ENCODE measurements at regions not wholly inside any gene's neighbourhood (a gene's known extent, or its start where the extent isn't known, plus 50 kb on each side); places are given as distances from the start of the nearest gene placed in this dataset.

GRCh38 chr1:63099188-63099587, 223.2 kb upstream of the FOXD3 start:
- no peak for DNase-seq (ENCODE audit: extremely low read depth, insufficient read length)
- no peak overlapping the region for H3K4me3 ChIP-seq (replicated peaks; ENCODE audit: low read depth, low read length)
- no peaks in the 10 kb centered on the region for H3K36me3 ChIP-seq (ENCODE audit: control insufficient read depth, insufficient read depth, low read length)
- no peaks in the 10 kb centered on the region; the same call in 1 of the 2 replicates for H3K27me3 ChIP-seq (replicated peaks; ENCODE audit: control insufficient read depth, insufficient read depth, low read length)
- TF ChIP-seq, protein P1, sequence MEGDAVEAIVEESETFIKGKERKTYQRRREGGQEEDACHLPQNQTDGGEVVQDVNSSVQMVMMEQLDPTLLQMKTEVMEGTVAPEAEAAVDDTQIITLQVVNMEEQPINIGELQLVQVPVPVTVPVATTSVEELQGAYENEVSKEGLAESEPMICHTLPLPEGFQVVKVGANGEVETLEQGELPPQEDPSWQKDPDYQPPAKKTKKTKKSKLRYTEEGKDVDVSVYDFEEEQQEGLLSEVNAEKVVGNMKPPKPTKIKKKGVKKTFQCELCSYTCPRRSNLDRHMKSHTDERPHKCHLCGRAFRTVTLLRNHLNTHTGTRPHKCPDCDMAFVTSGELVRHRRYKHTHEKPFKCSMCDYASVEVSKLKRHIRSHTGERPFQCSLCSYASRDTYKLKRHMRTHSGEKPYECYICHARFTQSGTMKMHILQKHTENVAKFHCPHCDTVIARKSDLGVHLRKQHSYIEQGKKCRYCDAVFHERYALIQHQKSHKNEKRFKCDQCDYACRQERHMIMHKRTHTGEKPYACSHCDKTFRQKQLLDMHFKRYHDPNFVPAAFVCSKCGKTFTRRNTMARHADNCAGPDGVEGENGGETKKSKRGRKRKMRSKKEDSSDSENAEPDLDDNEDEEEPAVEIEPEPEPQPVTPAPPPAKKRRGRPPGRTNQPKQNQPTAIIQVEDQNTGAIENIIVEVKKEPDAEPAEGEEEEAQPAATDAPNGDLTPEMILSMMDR (IDR thresholded peaks at IDR 0.05; ENCODE audit: insufficient read depth, low read length, poor library complexity, severe bottlenecking): no peak

DNA sequence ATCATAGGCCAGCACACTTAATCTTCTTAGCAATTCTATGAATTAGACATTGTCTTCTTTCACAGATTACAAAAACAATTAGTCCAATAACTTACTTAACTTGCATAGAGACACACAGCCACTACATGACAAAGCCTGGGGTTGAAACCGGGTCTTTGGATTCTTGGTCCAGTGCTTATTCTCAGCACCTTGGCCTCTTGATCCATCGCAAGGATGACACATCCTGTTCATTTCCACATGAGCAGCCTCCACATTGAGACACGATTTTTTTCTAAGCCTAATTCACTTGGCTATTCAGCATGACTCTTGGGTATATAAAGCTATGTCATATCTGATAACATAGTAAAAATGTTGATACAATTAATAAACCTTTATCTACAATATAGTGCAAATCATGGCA, 221.0 kb upstream of the FOXD3 start:
- no peaks in the 10 kb centered on the region for H3K36me3 ChIP-seq (ENCODE audit: control insufficient read depth, insufficient read depth, low read length)
- H3K4me3 ChIP-seq (replicated peaks; ENCODE audit: low read depth, low read length): no peak overlapping the region
- no peaks in the 10 kb centered on the region; the same call in 1 of the 2 replicates for H3K27me3 ChIP-seq (replicated peaks; ENCODE audit: control insufficient read depth, insufficient read depth, low read length)
- TF ChIP-seq, protein P1 (IDR thresholded peaks at IDR 0.05; ENCODE audit: insufficient read depth, low read length, poor library complexity, severe bottlenecking): no peak
- DNase-seq (ENCODE audit: extremely low read depth, insufficient read length): no peak

DNA sequence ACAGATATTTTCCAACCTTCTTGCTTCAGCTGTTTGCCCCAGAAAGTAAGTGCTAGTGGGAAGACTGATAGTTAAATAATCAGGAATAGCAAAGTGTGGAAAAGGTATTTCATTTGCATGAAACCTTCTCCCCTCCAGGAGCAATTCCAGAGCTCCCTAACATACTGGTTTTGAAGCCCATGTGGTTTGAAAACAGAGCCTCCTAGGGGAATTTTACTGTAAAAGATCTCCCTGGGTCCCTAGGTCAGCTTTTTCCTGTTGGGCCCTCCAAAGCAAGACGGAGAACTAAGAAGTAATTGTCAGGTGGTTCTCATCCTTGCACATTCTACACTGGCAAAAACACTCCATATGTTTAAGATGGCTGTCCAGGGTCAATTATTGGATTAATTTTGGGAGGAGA, 218.7 kb upstream of the FOXD3 start:
- no peak for DNase-seq (ENCODE audit: extremely low read depth, insufficient read length)
- no peak overlapping the region for H3K4me3 ChIP-seq (replicated peaks; ENCODE audit: low read depth, low read length)
- H3K27me3 ChIP-seq (replicated peaks; ENCODE audit: control insufficient read depth, insufficient read depth, low read length): no peaks in the 10 kb centered on the region
- TF ChIP-seq, protein P1 (IDR thresholded peaks at IDR 0.05; ENCODE audit: insufficient read depth, low read length, poor library complexity, severe bottlenecking): no peak
- no peaks in the 10 kb centered on the region for H3K36me3 ChIP-seq (ENCODE audit: control insufficient read depth, insufficient read depth, low read length)

GRCh38 chr1:63107066-63107465, 215.3 kb upstream of the FOXD3 start:
- Histone ChIP-seq H3K27me3 (replicated peaks; ENCODE audit: control insufficient read depth, insufficient read depth, low read length) (no peaks in the 10 kb centered on the region; the same call in 1 of the 2 replicates), H3K4me3 (replicated peaks; ENCODE audit: low read depth, low read length) (no peak overlapping the region), H3K36me3 (ENCODE audit: control insufficient read depth, insufficient read depth, low read length) (no peaks in the 10 kb centered on the region)
- TF ChIP-seq, protein P1 (IDR thresholded peaks at IDR 0.05; ENCODE audit: insufficient read depth, low read length, poor library complexity, severe bottlenecking): no peak
- no peak for DNase-seq (ENCODE audit: extremely low read depth, insufficient read length)

DNA sequence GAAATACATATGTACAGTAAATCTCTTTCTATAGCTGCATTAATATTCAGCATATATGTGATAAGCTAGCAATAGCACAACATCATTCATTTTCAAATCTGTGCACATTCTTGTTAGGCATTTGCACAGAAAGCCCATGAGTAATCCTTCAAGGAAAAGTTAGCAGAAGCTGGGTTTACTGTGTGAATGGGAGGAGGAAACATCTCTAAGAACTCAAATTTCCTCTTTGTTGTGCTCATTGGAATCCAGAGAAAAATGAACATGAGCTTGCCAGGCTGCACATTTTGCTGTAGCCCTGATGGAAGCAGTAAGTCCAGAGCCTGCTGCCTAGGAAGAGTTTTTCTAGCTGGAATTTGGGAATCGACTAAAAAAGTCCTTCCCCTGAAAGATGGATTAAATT, 214.2 kb upstream of the FOXD3 start:
- TF ChIP-seq, protein P1 (IDR thresholded peaks at IDR 0.05; ENCODE audit: insufficient read depth, low read length, poor library complexity, severe bottlenecking): no peak
- no peak for DNase-seq (ENCODE audit: extremely low read depth, insufficient read length)
- no peaks in the 10 kb centered on the region for H3K36me3 ChIP-seq (ENCODE audit: control insufficient read depth, insufficient read depth, low read length)
- no peak overlapping the region for H3K4me3 ChIP-seq (replicated peaks; ENCODE audit: low read depth, low read length)
- no peaks in the 10 kb centered on the region; the same call in 1 of the 2 replicates for H3K27me3 ChIP-seq (replicated peaks; ENCODE audit: control insufficient read depth, insufficient read depth, low read length)

Measured in GM06990 (cell line).